ENCODE measurements at regions not wholly inside any gene's neighbourhood (a gene's known extent, or its start where the extent isn't known, plus 50 kb on each side); places are given as distances from the start of the nearest gene placed in this dataset.

DNA sequence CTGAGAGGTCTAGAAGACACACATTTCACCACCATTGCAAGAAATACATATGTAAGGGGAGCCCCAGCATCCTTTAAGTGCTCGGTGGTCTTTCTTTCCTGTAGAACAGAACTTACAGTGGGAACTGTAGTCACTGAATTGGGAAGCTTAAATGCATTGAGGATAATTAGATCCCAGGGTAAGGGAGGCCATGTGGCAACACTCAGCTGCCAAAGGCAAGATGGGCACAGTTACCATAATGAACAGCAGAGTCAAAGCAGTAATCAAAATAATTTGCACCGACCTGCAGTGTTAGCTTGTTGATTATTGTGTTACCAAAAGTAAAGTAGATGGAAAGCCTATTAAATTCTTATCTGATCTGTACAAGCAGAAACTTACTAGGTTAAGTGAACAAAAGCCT, 291.2 kb upstream of the PCDH20 start:
- TF ChIP-seq, protein P1, sequence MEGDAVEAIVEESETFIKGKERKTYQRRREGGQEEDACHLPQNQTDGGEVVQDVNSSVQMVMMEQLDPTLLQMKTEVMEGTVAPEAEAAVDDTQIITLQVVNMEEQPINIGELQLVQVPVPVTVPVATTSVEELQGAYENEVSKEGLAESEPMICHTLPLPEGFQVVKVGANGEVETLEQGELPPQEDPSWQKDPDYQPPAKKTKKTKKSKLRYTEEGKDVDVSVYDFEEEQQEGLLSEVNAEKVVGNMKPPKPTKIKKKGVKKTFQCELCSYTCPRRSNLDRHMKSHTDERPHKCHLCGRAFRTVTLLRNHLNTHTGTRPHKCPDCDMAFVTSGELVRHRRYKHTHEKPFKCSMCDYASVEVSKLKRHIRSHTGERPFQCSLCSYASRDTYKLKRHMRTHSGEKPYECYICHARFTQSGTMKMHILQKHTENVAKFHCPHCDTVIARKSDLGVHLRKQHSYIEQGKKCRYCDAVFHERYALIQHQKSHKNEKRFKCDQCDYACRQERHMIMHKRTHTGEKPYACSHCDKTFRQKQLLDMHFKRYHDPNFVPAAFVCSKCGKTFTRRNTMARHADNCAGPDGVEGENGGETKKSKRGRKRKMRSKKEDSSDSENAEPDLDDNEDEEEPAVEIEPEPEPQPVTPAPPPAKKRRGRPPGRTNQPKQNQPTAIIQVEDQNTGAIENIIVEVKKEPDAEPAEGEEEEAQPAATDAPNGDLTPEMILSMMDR (IDR thresholded peaks at IDR 0.05), result no peak
- no peak for TF ChIP-seq POLR2A (IDR thresholded peaks at IDR 0.05)

All from prostate gland (tissue), 2 donors.